Testis (tissue), 2 donors: ENCODE measurements at regions not wholly inside any gene's neighbourhood (a gene's known extent, or its start where the extent isn't known, plus 50 kb on each side); places are given as distances from the start of the nearest gene placed in this dataset.

Experiments used
- DNase-seq: peaks from one replicate; pipeline ENCODE4 v3.0.0-alpha.2; 2019
- H3K27ac ChIP-seq, 2 donors: fragments of 200-600 bp; sonication (generic); one replicate each; pipeline ENCODE4 v1.5.1; 2019
- H3K27me3 ChIP-seq: fragments of 200-600 bp; sonication (generic); one replicate; pipeline ENCODE4 v1.5.1; 2019
- H3K36me3 ChIP-seq: fragments of 200-600 bp; sonication (generic); one replicate; pipeline ENCODE4 v1.5.1; 2017; ENCODE audit warnings: low read depth; ENCODE audit errors: missing control alignments
- H3K4me1 ChIP-seq: fragments of 200-600 bp; sonication (generic); one replicate; pipeline ENCODE4 v1.5.1; 2019
- H3K4me3 ChIP-seq, 2 donors: fragments of 200-600 bp; sonication (generic); one replicate each; pipeline ENCODE4 v1.5.1; 2017 to 2019
- H3K9me3 ChIP-seq: fragments of 200-600 bp; sonication (generic); one replicate; pipeline ENCODE4 v1.5.1; 2017
- CTCF ChIP-seq, 3 experiments: fragments of 450-650 bp in 2 of 3; fragments of 200-600 bp in 1 of 3; sonication (generic) in 1 of 3; IDR thresholded peaks; one replicate each; pipeline ENCODE4 v1.5.1; 2016 to 2019; ENCODE audit warnings: antibody characterized with exemption in 3 of 3, mild to moderate bottlenecking in 2 of 3, moderate library complexity in 1 of 3
- POLR2A ChIP-seq: fragments of 450-650 bp; IDR thresholded peaks from one replicate; pipeline ENCODE4 v1.6.1; 2017; ENCODE audit warnings: antibody characterized with exemption, mild to moderate bottlenecking, moderate library complexity
- WGBS, 2 donors: methylation state at CpG; one replicate each; pipeline ENCODE4 v1.1.5; 2018; 5-methylcytosine and 5-hydroxymethylcytosine counted together
- intact Hi-C: fragments of 100-400 bp; cut with DNase I; formaldehyde crosslinking; loops from one replicate; pipeline ENCODE4 v1.15.1; 2023; ENCODE audit warnings: low total_unique reads

GRCh38 chr2:222810044-222810443 lies 50.8 kb upstream of the ACSL3 start:
- Histone ChIP-seq H3K9me3 (no peaks in the 10 kb centered on the region), H3K27ac (no peak overlapping the region), H3K36me3 (no peaks in the 10 kb centered on the region), H3K4me3 (no peak overlapping the region), H3K27me3 (no peaks in the 10 kb centered on the region), H3K4me1 (no peaks in the 10 kb centered on the region)
- intact Hi-C loops = no loop called here
- 85 to 93% methylated on average over 5 of the region's 5 CpGs for WGBS, 2 donors
- DNase-seq = no peak
- TF ChIP-seq CTCF (IDR thresholded peaks at IDR 0.05) = no peak
- TF ChIP-seq POLR2A = no peak
